CD4-positive, alpha-beta T cell treated with Interferon gamma for 1 hour (primary cell): ENCODE measurements at regions not wholly inside any gene's neighbourhood (a gene's known extent, or its start where the extent isn't known, plus 50 kb on each side); places are given as distances from the start of the nearest gene placed in this dataset.
"Not testable (repeated sequence)": the region's sequence is repeated elsewhere in the genome, so short reads cannot be mapped to it uniquely, and the experiment has no call there.

ENCODE experiments used
- DNase-seq: peaks from one replicate; pipeline ENCODE4 v3.0.0-alpha.2; 2020

GRCh38 chr6:1197309-1197708 is 114.6 kb upstream of the FOXQ1 start:
- DNase-seq = no peak

DNA sequence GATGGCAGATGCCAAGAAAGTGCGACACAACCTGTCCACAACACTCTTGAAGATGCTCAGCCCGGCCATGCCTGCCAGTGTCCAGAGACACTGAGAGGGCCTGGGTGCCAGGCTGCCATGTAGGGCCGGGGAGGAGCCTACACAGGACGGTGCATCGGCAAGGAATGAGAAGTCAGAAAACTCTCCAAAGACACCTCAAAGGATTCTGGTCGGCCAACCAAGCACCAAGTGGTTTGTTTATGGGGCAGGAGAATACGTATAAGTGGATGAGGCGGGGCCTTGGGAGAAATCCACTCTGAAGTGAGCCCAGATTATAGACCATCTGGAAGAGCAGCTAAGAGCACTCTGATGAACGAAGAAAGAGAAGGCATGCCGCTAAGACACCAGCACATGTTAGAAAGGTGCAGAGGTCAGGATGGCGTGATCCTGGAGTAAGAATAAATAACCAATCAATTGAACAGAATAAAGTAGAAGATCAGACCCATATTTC is 120.7 kb upstream of the FOXQ1 start:
- DNase-seq = no peak

DNA sequence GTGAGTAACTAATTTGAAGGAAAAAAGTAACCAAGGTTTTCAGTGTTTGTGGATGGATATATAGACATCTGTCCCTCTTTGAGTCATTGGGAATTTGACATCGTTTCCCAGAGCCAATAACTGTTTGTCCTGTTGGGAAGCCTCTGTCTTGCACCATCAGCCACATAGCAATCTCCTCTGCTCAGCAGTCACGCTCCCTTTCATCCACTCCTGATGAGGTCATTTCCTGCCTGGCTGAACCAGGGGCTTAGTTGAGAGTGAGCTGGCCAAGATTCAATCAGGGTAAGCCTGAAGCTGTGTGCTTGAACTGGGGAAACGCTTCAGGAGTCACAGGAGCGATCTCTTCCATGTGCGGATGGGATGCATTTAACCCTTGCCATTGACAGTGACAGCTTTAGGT is 121.5 kb upstream of the FOXQ1 start:
- no peak for DNase-seq

DNA sequence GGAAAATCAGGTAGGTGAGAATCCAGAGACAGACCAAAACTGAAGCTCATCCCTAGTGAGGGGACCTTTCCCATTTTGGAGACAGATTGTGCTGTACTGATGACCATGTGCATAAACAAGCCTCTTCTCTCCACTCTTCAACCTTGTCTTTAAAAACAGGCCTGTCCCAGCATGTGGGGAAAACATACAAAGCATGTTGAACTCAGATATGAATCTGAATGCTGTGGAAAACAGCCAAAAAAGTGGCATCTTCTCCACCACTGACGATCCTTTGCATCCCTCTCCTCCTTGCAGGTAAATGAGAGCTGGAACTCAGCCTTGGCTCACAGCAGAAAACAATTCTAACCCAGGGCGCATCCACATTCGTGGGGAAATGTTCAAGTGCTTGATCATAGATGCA is 123.7 kb upstream of the FOXQ1 start:
- DNase-seq = no peak

GRCh38 chr6:1187293-1188131 is 124.4 kb upstream of the FOXQ1 start:
- no peak for DNase-seq

DNA sequence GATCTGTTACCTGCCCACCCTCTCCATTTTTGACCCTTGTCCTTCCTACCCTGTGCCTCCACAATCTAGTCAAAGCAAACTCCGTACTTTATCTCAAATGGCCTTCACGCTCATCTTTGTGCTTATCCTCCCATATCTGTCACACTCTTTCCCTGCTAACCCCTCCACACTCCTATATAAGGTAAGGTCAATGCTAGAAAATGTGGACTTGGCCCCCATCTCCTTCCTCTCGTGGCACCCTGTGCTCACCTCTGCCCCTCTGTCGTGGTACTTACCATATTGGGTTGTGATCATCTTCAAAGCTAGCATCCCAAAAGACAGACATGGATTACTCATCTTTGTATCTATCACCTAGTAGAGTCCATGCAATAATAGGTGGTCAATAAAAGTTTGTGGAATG is 127.6 kb upstream of the FOXQ1 start:
- no peak for DNase-seq

- DNase-seq = no peak
Observed at GRCh38 chr6:1182722-1183521, 129.0 kb upstream of the FOXQ1 start.

- no peak for DNase-seq
Observed at GRCh38 chr6:1181939-1182605, 129.8 kb upstream of the FOXQ1 start.

DNA sequence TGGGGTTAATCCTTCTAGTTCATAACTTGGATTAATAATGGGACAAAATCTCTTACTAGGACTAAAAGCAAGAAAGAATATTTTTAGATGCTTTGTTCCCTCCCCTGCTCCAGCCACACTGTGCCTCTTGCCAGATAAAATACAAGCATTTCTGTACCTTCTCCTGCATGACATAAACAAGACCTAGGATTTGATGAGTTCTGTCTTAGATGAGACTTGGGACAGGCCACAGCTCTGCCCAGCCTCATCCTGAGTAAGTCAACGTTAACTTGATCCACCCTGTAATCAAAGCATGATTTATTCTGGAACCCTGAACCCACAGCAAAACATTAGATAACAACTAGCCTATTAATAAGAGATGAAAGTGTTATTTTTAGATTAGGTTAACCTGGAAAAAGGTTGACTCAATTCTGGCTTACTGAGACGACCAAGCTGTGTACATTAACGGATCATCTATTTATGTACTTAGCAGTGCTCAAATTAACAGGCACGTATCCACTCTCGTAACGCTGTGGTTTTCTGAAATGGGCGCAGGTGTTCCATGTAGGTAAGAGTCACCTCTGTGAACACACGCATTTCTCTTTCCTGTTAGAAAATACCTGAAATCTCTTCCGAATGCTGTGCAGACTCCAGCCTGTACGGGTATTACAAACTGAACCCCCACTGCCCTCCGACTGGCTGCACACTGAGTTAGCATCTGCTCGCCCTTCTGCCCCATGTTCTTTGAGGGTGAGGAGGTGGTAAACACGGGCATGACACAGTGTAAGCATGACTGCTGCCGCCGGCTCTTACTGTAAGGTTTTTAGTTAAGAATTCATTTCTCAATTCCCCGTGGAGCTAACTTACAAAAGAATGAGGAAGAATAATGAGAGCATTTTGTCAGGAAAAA is 132.1 kb upstream of the FOXQ1 start:
- DNase-seq = no peak

- no peak for DNase-seq
Observed at GRCh38 chr6:1178590-1178989, 133.3 kb upstream of the FOXQ1 start.

- DNase-seq = no peak
Observed at GRCh38 chr6:1176567-1176966, 135.3 kb upstream of the FOXQ1 start.

DNA sequence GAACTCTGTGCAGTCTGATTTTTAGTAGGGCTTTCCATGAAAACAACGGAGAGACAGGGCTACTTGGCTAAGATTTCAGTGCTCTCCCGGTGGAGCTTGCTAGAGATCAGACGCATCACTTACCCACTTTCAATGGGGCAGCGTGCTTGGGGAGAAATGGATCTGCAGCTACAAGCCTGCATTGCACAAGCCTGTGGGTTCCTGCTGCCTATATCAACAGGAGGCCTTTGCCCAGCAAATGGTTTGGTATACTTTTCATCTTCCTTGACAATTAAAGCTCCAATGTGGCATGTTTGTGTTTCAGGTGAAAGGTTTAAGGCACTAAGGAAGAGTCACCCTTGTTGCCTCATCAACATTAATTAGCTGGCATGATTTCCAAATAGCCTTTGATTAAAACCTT is 136.0 kb upstream of the FOXQ1 start:
- DNase-seq = no peak

DNA sequence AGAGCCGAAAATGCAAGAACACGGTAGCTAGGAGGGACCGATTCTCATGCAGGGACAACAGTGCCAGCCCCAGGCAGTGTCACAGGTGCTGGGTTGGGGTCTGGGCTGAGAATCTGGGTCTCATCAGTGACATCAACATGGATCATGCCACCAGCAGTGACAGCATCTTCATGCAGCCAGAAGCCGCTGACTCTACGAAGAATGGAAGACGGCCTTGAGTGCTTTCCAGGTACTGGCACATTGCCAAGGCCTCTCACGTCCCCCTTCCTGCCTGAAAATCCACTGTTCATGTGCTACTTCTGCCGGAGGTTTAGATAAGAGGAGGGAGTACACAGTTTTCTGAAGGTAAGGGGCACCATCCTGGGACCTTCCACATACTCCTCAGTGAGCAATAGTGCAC is 141.1 kb upstream of the FOXQ1 start:
- DNase-seq = no peak

- DNase-seq = no peak
Observed at GRCh38 chr6:1164600-1164999, 147.3 kb upstream of the FOXQ1 start.

GRCh38 chr6:1163501-1163900 is 148.4 kb upstream of the FOXQ1 start:
- DNase-seq = no peak

DNA sequence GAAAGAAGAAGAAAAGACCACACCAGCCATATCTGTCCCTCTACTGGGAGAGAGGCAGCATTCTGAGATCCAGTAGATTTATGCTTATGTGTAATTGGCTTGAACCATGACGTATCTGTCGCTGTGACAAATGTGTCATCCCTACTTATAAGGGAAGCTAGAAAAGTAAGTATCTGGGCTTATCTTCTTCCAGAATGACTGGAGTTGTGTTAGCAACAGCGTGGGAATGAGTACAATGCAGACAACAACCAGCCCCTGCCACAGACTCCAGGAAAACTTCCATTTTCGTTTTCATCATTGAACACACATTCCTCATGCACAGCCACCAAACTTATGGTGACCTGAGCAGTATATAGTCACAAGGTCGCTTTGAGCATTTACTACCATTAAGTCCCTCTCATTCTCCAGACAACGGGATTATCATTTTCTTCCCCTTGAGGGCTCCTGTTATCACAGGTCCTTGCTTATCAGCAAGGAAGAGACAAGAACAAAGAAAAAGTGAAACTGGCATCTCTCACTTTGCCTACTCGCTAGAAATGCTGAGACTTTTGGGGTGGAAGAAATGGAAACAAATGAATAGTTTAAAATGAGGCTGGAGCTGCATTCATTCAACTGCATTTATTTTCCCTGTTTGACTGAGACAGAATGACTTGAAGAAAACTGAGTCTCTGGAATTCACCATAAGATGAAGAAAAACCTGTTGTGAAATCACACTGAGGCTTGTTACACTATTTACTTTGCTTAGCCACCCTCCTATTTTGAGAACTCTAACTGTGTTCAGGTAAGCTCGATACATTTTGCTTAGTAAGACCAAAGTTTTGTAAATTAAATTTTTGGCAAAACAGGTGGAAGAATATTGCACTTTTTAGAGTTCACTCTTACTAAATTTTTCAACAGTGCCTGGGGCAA is 149.3 kb upstream of the FOXQ1 start:
- DNase-seq = no peak

- not testable (repeated sequence) for DNase-seq
Observed at GRCh38 chr6:1156411-1156810, 155.5 kb upstream of the FOXQ1 start.

GRCh38 chr6:1153696-1154245 is 158.1 kb upstream of the FOXQ1 start:
- DNase-seq = no peak

- no peak for DNase-seq
Observed at GRCh38 chr6:1146500-1146899, 165.4 kb upstream of the FOXQ1 start.

GRCh38 chr6:1145768-1146218 is 166.1 kb upstream of the FOXQ1 start:
- no peak for DNase-seq
